Tibial artery (tissue), 4 donors: ENCODE measurements at regions not wholly inside any gene's neighbourhood (a gene's known extent, or its start where the extent isn't known, plus 50 kb on each side); places are given as distances from the start of the nearest gene placed in this dataset.
A peak's percentile ranks its signal among the peaks of the same experiment; 100 is the strongest.

Source experiments
- DNase-seq, 2 donors: peaks; one replicate each; pipeline ENCODE4 v3.0.0-alpha.2; 2019
- H3K27ac ChIP-seq, 2 donors: fragments of 200-600 bp; sonication (generic) in 1 of 2; 1 replicate in 1 of 2; 2 replicates in 1 of 2; pipeline ENCODE4 v1.5.1; 2018 to 2019; ENCODE audit warnings: mild to moderate bottlenecking in 1 of 2
- H3K27me3 ChIP-seq, 2 donors: fragments of 200-600 bp; sonication (generic) in 1 of 2; one replicate each; pipeline versions ENCODE4 v1.5.1 to v1.6.0; 2016 to 2019
- H3K36me3 ChIP-seq, 3 donors: fragments of 200-600 bp; sonication (generic) in 2 of 3; one replicate each; pipeline ENCODE4 v1.5.1; 2016 to 2019; ENCODE audit warnings: mild to moderate bottlenecking in 2 of 3
- H3K4me1 ChIP-seq, 4 donors: fragments of 200-600 bp; sonication (generic) in 2 of 4; 1 replicate in 3 of 4; 2 replicates in 1 of 4; pipeline ENCODE4 v1.5.1; 2016 to 2019
- H3K4me3 ChIP-seq, 2 donors: fragments of 200-600 bp; sonication (generic) in 1 of 2; 1 replicate in 1 of 2; 2 replicates in 1 of 2; pipeline ENCODE4 v1.5.1; 2018 to 2019; ENCODE audit warnings: mild to moderate bottlenecking in 2 of 2
- H3K9me3 ChIP-seq, 3 donors: fragments of 200-600 bp; sonication (generic) in 1 of 3; one replicate each; pipeline ENCODE4 v1.5.1; 2016 to 2019
- intact Hi-C: fragments of 100-400 bp; cut with DNase I; formaldehyde crosslinking; loops from one replicate; pipeline ENCODE4 v1.15.0; 2023; ENCODE audit warnings: low total_unique reads
- TF ChIP-seq, protein P1 (sequence below), 2 experiments: fragments of 200-600 bp in 1 of 2; fragments of 450-650 bp in 1 of 2; IDR thresholded peaks; one replicate each; pipeline ENCODE4 v1.5.1; 2017 to 2019; ENCODE audit warnings: antibody characterized with exemption in 2 of 2, mild to moderate bottlenecking in 1 of 2, moderate library complexity in 1 of 2

DNA sequence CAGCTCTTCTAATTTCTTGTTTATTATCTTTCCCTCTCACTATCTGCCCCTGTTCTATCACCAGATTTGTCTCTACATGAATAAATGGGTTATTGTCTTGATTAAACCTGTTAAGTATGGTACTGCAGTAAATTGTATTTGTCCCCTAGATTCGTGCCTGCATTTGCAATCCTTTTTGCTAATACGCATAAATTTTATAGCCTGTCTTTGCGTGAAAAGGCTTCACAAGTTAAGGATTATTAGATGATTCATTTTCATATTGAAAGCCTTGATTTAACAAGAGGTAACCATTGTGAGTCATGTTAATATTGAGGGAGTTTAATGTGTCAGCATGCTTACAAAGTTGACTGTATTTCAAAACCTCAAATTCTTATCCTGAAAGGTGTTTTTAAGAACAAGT is 204.6 kb downstream of the PCSK1 start:
- no peaks in the 10 kb centered on the region for H3K36me3 ChIP-seq
- intact Hi-C loops, result no loop called here

GRCh38 chr5:96227957-96228356 is 205.1 kb downstream of the PCSK1 start:
- intact Hi-C loops, result no loop called here
- TF ChIP-seq, protein P1, sequence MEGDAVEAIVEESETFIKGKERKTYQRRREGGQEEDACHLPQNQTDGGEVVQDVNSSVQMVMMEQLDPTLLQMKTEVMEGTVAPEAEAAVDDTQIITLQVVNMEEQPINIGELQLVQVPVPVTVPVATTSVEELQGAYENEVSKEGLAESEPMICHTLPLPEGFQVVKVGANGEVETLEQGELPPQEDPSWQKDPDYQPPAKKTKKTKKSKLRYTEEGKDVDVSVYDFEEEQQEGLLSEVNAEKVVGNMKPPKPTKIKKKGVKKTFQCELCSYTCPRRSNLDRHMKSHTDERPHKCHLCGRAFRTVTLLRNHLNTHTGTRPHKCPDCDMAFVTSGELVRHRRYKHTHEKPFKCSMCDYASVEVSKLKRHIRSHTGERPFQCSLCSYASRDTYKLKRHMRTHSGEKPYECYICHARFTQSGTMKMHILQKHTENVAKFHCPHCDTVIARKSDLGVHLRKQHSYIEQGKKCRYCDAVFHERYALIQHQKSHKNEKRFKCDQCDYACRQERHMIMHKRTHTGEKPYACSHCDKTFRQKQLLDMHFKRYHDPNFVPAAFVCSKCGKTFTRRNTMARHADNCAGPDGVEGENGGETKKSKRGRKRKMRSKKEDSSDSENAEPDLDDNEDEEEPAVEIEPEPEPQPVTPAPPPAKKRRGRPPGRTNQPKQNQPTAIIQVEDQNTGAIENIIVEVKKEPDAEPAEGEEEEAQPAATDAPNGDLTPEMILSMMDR (IDR thresholded peaks at IDR 0.05), result no peak
- H3K27ac ChIP-seq, result peak overlapping the region; percentile 53 to 68

More for the DNA sequence above, 204.6 kb downstream of the PCSK1 start:
- Histone ChIP-seq H3K27ac (no peak overlapping the region), H3K27me3 (no peaks in the 10 kb centered on the region), H3K4me3 (no peak overlapping the region), H3K4me1 (peaks cover 0 to 21% (median 3%) of the 10 kb centered on the region in 4 donors), H3K9me3 (peaks cover 0 to 6% (median 0%) of the 10 kb centered on the region in 3 donors)
- TF ChIP-seq, protein P1 (IDR thresholded peaks at IDR 0.05), result no peak
- no peak for DNase-seq

DNA sequence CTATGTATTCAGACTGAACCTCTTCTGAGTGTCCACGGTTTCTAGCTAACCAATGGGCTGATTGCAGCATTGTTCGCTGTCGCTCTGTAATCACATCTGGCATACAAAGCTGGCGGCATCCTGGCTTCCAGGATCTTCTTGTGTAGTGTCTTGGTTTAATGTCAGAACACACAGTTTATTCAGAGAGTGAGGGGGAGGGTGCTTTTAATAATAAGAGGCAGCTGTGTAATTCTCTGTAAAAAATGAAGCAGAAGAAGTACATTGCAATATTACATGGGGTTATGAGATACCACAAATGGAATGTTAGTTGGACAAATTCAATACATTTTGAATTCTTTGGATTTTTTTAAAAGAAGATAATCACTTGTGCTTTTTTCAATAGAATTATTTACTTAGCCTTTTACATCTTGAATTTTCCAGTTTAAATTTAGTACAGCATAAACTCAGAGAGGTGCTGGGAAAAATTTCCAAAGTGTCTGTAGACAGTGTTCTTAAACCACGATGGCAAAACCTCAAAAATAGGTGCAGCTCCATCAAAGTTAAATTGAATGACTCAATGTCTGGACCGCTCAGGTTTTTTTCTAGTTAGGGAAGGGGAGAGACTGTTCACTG is 206.0 kb downstream of the PCSK1 start:
- H3K4me1 ChIP-seq, result peaks cover 0 to 21% (median 3%) of the 10 kb centered on the region in 4 donors
- DNase-seq, result peak in 1 of 2 donors; percentile 57
- H3K36me3 ChIP-seq, result no peaks in the 10 kb centered on the region
- no peaks in the 10 kb centered on the region for H3K9me3 ChIP-seq
- H3K27ac ChIP-seq, result peak overlapping the region; percentile 53 to 68
- intact Hi-C loops, result no loop called here
- peak overlapping the region; percentile 13 to 27 for H3K4me3 ChIP-seq
- no peaks in the 10 kb centered on the region for H3K27me3 ChIP-seq
- TF ChIP-seq, protein P1 (IDR thresholded peaks at IDR 0.05), result no peak

More at GRCh38 chr5:96227957-96228356, 205.1 kb downstream of the PCSK1 start:
- no peak for DNase-seq
- no peaks in the 10 kb centered on the region for H3K27me3 ChIP-seq
- H3K4me3 ChIP-seq, result no peak overlapping the region
- H3K36me3 ChIP-seq, result no peaks in the 10 kb centered on the region
- H3K9me3 ChIP-seq, result peaks cover 0 to 5% (median 0%) of the 10 kb centered on the region in 3 donors
- H3K4me1 ChIP-seq, result peaks cover 0 to 21% (median 3%) of the 10 kb centered on the region in 4 donors

GRCh38 chr5:96222129-96222528 is 210.9 kb downstream of the PCSK1 start:
- Histone ChIP-seq H3K27me3 (no peaks in the 10 kb centered on the region), H3K9me3 (no peaks in the 10 kb centered on the region), H3K36me3 (no peaks in the 10 kb centered on the region), H3K4me3 (no peak overlapping the region), H3K27ac (no peak overlapping the region), H3K4me1 (peaks cover 0 to 32% (median 8%) of the 10 kb centered on the region in 4 donors)
- no peak for DNase-seq
- intact Hi-C loops, result no loop called here
- TF ChIP-seq, protein P1 (IDR thresholded peaks at IDR 0.05), result no peak

DNA sequence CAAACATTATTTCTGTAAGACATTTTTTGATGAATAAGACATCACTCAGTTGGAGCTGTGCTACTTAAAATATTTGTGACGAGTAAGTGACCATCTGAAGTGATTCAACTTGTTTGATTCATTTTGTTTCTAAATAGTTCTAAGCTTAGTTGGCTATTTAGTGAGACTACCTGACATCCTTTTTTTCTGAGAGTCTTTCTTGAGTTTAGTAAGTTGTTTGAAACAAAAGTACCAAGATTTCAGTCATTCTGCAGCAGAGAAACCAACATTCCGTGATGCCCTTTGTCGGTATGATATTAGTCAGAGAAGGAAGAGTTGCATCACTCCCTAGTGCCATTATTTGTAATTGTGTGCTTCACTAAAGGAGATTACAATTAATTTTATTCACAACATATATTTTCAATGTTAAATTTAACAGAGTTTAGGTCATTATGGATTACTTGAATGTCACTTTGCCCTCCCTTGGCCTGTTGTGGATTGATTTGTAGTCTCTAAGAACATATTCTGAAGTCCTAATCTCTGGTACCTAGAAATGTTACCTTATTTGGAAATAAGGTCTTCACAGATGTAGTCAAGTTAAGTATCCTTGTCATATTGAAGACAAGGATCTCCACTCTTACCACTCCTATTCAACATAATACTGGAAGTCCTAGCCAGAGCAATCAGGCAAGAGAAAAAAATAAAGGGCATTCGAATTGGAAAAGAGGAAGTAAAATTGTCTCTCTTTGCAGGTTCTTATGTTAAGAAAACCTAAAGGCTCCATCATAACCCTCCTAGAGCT is 212.2 kb downstream of the PCSK1 start:
- Histone ChIP-seq H3K4me3 (no peak overlapping the region), H3K9me3 (no peaks in the 10 kb centered on the region), H3K4me1 (peaks cover 0 to 19% (median 6%) of the 10 kb centered on the region in 4 donors), H3K27ac (peak overlapping the region; percentile 32 to 59), H3K27me3 (no peaks in the 10 kb centered on the region), H3K36me3 (no peaks in the 10 kb centered on the region)
- DNase-seq, result no peak
- intact Hi-C loops, result no loop called here
- TF ChIP-seq, protein P1 (IDR thresholded peaks at IDR 0.05), result no peak
